Nephron progenitor cell (in vitro differentiated cells): ENCODE measurements at regions not wholly inside any gene's neighbourhood (a gene's known extent, or its start where the extent isn't known, plus 50 kb on each side); places are given as distances from the start of the nearest gene placed in this dataset.
"Not testable (repeated sequence)": the region's sequence is repeated elsewhere in the genome, so short reads cannot be mapped to it uniquely, and the experiment has no call there.

Experiments
- DNase-seq: peaks from one replicate; pipeline ENCODE4 v3.0.0; 2021
- H3K27ac Mint-ChIP-seq: 2 replicates; pipeline ENCODE4 v1.8.0; 2021; ENCODE audit warnings: mild to moderate bottlenecking, moderate library complexity, mixed read lengths
- H3K27me3 Mint-ChIP-seq: 2 replicates; pipeline ENCODE4 v1.8.0; 2021; ENCODE audit warnings: mild to moderate bottlenecking, low read depth, mixed read lengths; ENCODE audit not compliant: poor library complexity
- H3K36me3 Mint-ChIP-seq: 2 replicates; pipeline ENCODE4 v1.8.0; 2021; ENCODE audit warnings: low read depth, mixed read lengths
- H3K4me1 Mint-ChIP-seq: 2 replicates; pipeline ENCODE4 v1.8.0; 2021; ENCODE audit warnings: mixed read lengths
- H3K4me3 Mint-ChIP-seq: 2 replicates; pipeline ENCODE4 v1.8.0; 2021; ENCODE audit warnings: mild to moderate bottlenecking, moderate library complexity, mixed read lengths
- H3K9me3 Mint-ChIP-seq: 2 replicates; pipeline ENCODE4 v1.8.0; 2021; ENCODE audit warnings: mild to moderate bottlenecking, moderate library complexity, mixed read lengths
- CTCF ChIP-seq: fragments of 200-600 bp; sonication (generic); IDR thresholded peaks from 2 replicates; pipeline ENCODE4 v1.5.0; 2021; ENCODE audit warnings: antibody characterized with exemption

- H3K27me3 Mint-ChIP-seq = no peaks in the 10 kb centered on the region
- no peaks in the 10 kb centered on the region for H3K36me3 Mint-ChIP-seq
- no peaks in the 10 kb centered on the region for H3K9me3 Mint-ChIP-seq
- TF ChIP-seq CTCF = no peak
- H3K27ac Mint-ChIP-seq = no peak overlapping the region
- DNase-seq = no peak
- no peaks in the 10 kb centered on the region for H3K4me1 Mint-ChIP-seq
- no peak overlapping the region for H3K4me3 Mint-ChIP-seq
Measured at GRCh38 chr16:88128556-88128955, 177.3 kb downstream of the BANP start.

- not testable (repeated sequence) for H3K4me3 Mint-ChIP-seq, DNase-seq, H3K27me3 Mint-ChIP-seq, H3K4me1 Mint-ChIP-seq, H3K27ac Mint-ChIP-seq, H3K9me3 Mint-ChIP-seq, H3K36me3 Mint-ChIP-seq
Measured at GRCh38 chr16:88129133-88129532, 177.9 kb downstream of the BANP start.

GRCh38 chr16:88130016-88130415 is 178.8 kb downstream of the BANP start:
- TF ChIP-seq CTCF = no peak
- no peak overlapping the region for H3K4me3 Mint-ChIP-seq
- no peaks in the 10 kb centered on the region for H3K9me3 Mint-ChIP-seq
- no peak overlapping the region for H3K27ac Mint-ChIP-seq
- H3K4me1 Mint-ChIP-seq = peaks cover 4% of the 10 kb centered on the region
- H3K27me3 Mint-ChIP-seq = peaks cover 5% of the 10 kb centered on the region
- H3K36me3 Mint-ChIP-seq = no peaks in the 10 kb centered on the region
- DNase-seq = no peak

- TF ChIP-seq CTCF = no peak
- no peaks in the 10 kb centered on the region for H3K36me3 Mint-ChIP-seq
- peaks cover 4% of the 10 kb centered on the region for H3K4me1 Mint-ChIP-seq
- peaks cover 5% of the 10 kb centered on the region for H3K27me3 Mint-ChIP-seq
- no peak overlapping the region for H3K27ac Mint-ChIP-seq
- no peaks in the 10 kb centered on the region for H3K9me3 Mint-ChIP-seq
- no peak for DNase-seq
- H3K4me3 Mint-ChIP-seq = no peak overlapping the region
Measured at GRCh38 chr16:88130681-88131080, 179.4 kb downstream of the BANP start.

- Mint-ChIP-seq H3K27me3 (peaks cover 5% of the 10 kb centered on the region), H3K27ac (no peak overlapping the region), H3K36me3 (no peaks in the 10 kb centered on the region), H3K4me3 (no peak overlapping the region), H3K4me1 (peaks cover 4% of the 10 kb centered on the region), H3K9me3 (no peaks in the 10 kb centered on the region)
- no peak for TF ChIP-seq CTCF
- no peak for DNase-seq
Measured at GRCh38 chr16:88131256-88131655, 180.0 kb downstream of the BANP start.

GRCh38 chr16:88131966-88132365 is 180.7 kb downstream of the BANP start:
- no peaks in the 10 kb centered on the region for H3K36me3 Mint-ChIP-seq
- no peak for DNase-seq
- no peak overlapping the region for H3K27ac Mint-ChIP-seq
- H3K9me3 Mint-ChIP-seq = no peaks in the 10 kb centered on the region
- TF ChIP-seq CTCF = no peak
- peaks cover 4% of the 10 kb centered on the region for H3K4me1 Mint-ChIP-seq
- peaks cover 5% of the 10 kb centered on the region for H3K27me3 Mint-ChIP-seq
- H3K4me3 Mint-ChIP-seq = no peak overlapping the region
